H1 (cell line): ENCODE measurements at regions not wholly inside any gene's neighbourhood (a gene's known extent, or its start where the extent isn't known, plus 50 kb on each side); places are given as distances from the start of the nearest gene placed in this dataset.

Source experiments
- CTCF ChIA-PET: fragments of 300-600 bp; sonication (Branson Sonifier 250); formaldehyde crosslinking; loops from one replicate; lab custom pipeline; 2021; ENCODE audit not compliant: partially characterized antibody; lab: Charles Lee
- POLR2A ChIA-PET: fragments of 300-600 bp; sonication (Branson Sonifier 250); formaldehyde crosslinking; loops from one replicate; lab custom pipeline; 2021; ENCODE audit warnings: inconsistent platforms; ENCODE audit not compliant: partially characterized antibody; lab: Charles Lee
- DNase-seq, 2 experiments: peaks; one replicate each; pipeline versions ENCODE4 v3.0.0 to v3.0.0-alpha.2; 2010 to 2022; ENCODE audit warnings: low spot score in 2 of 2, low read depth in 1 of 2, mixed read lengths in 1 of 2
- FAIRE-seq: peaks from 2 replicates; lab custom pipeline; 2011; peaks lifted over from hg19 to GRCh38; lab: Jason Lieb, UNC
- H2AFZ ChIP-seq: 2 replicates; pipeline ENCODE4 v1.8.1; 2012; ENCODE audit warnings: low read length, inconsistent platforms
- H2AK5ac ChIP-seq: 2 replicates; pipeline ENCODE4 v1.6.1; 2013; ENCODE audit warnings: low read depth, low read length
- H2BK120ac ChIP-seq: replicated peaks from 2 replicates; pipeline ENCODE3; 2013; ENCODE audit warnings: low read depth, low read length, inconsistent platforms
- H2BK12ac ChIP-seq: 2 replicates; pipeline ENCODE4 v1.6.1; 2013; ENCODE audit warnings: low read depth, low read length
- H2BK15ac ChIP-seq: 2 replicates; pipeline ENCODE4 v1.6.1; 2013; ENCODE audit warnings: low read length
- H2BK20ac ChIP-seq: 2 replicates; pipeline ENCODE4 v1.6.1; 2013; ENCODE audit warnings: low read length
- H2BK5ac ChIP-seq: 2 replicates; pipeline ENCODE4 v1.6.1; 2013; ENCODE audit warnings: low read depth, low read length
- H3K14ac ChIP-seq: 2 replicates; pipeline ENCODE4 v1.6.1; 2013; ENCODE audit warnings: inconsistent platforms; ENCODE audit not compliant: insufficient read length
- H3K18ac ChIP-seq: 2 replicates; pipeline ENCODE4 v1.6.1; 2013; ENCODE audit warnings: low read length; ENCODE audit errors: extremely low read depth
- H3K23ac ChIP-seq: 2 replicates; pipeline ENCODE4 v1.6.1; 2013; ENCODE audit warnings: inconsistent platforms; ENCODE audit not compliant: insufficient read length
- H3K23me2 ChIP-seq: 2 replicates; pipeline ENCODE4 v1.6.1; 2013; ENCODE audit warnings: low read depth, low read length
- H3K27ac ChIP-seq: 2 replicates; pipeline ENCODE4 v1.6.1; 2011; ENCODE audit warnings: low read depth, low read length, inconsistent platforms
- H3K27me3 ChIP-seq, 4 experiments: replicated peaks in 1 of 4; 1 replicate in 1 of 4; 2 replicates in 3 of 4; pipeline versions ENCODE4 v1.6.1 to v1.8.1; 2011 to 2013; ENCODE audit warnings: low read length in 3 of 4, mild to moderate bottlenecking in 3 of 4, inconsistent platforms in 2 of 4, mixed read lengths in 2 of 4, moderate library complexity in 1 of 4; ENCODE audit not compliant: control insufficient read depth in 3 of 4, insufficient read depth in 3 of 4; ENCODE audit errors: extremely low read depth in 1 of 4
- H3K36me3 ChIP-seq, 4 experiments: 2 replicates each; pipeline versions ENCODE4 v1.6.1 to v1.8.1; 2011 to 2013; ENCODE audit warnings: mild to moderate bottlenecking in 4 of 4, low read length in 3 of 4, moderate library complexity in 2 of 4, control low read depth in 1 of 4, inconsistent platforms in 1 of 4; ENCODE audit not compliant: insufficient read depth in 4 of 4, control insufficient read depth in 2 of 4
- H3K4ac ChIP-seq: replicated peaks from 2 replicates; pipeline ENCODE3; 2013; ENCODE audit warnings: low read length, low read depth, mixed read lengths, inconsistent platforms; ENCODE audit not compliant: insufficient read length
- H3K4me1 ChIP-seq, 4 experiments: replicated peaks in 1 of 4; 1 replicate in 1 of 4; 2 replicates in 3 of 4; pipeline versions ENCODE4 v1.6.1 to v1.8.1; 2011 to 2013; ENCODE audit warnings: low read length in 3 of 4, inconsistent platforms in 2 of 4, mixed read lengths in 1 of 4; ENCODE audit not compliant: insufficient read depth in 4 of 4, control insufficient read depth in 3 of 4
- H3K4me2 ChIP-seq, 2 experiments: 2 replicates each; pipeline versions ENCODE4 v1.6.1 to v1.8.1; 2011 to 2013; ENCODE audit warnings: low read depth in 2 of 2, low read length in 2 of 2, control low read depth in 1 of 2, inconsistent platforms in 1 of 2, mild to moderate bottlenecking in 1 of 2; ENCODE audit not compliant: insufficient read depth in 1 of 2
- H3K4me3 ChIP-seq, 4 experiments: fragments of 200-600, 300-600 bp in 1 of 4; sonication (generic), shearing (Covaris generic), sonication (Bioruptor Twin) in 1 of 4; 2 replicates each; pipeline versions ENCODE4 v1.5.1 to v1.8.1; 2011 to 2016; ENCODE audit warnings: low read length in 4 of 4, low read depth in 3 of 4, control low read depth in 2 of 4, inconsistent platforms in 2 of 4, mild to moderate bottlenecking in 2 of 4, mixed read lengths in 1 of 4, moderate library complexity in 1 of 4; ENCODE audit not compliant: insufficient read depth in 2 of 4; ENCODE audit errors: extremely low read depth in 1 of 4
- H3K56ac ChIP-seq: replicated peaks from 2 replicates; pipeline ENCODE3; 2013; ENCODE audit warnings: low read depth, mild to moderate bottlenecking, mixed read lengths, low read length, inconsistent platforms; ENCODE audit not compliant: insufficient read length
- H3K79me1 ChIP-seq: 2 replicates; pipeline ENCODE4 v1.6.1; 2013; ENCODE audit warnings: low read depth, low read length, control low read depth
- H3K79me2 ChIP-seq, 2 experiments: 2 replicates each; pipeline versions ENCODE4 v1.6.1 to v1.8.1; 2012 to 2013; ENCODE audit warnings: low read length in 2 of 2, mild to moderate bottlenecking in 2 of 2, inconsistent platforms in 1 of 2; ENCODE audit not compliant: insufficient read depth in 2 of 2, control insufficient read depth in 1 of 2
- H3K9ac ChIP-seq, 4 experiments: replicated peaks in 1 of 4; 1 replicate in 1 of 4; 2 replicates in 3 of 4; pipeline versions ENCODE4 v1.6.1 to v1.8.1; 2011 to 2013; ENCODE audit warnings: low read depth in 3 of 4, low read length in 3 of 4, control low read depth in 2 of 4, mild to moderate bottlenecking in 2 of 4, moderate library complexity in 2 of 4, inconsistent platforms in 1 of 4; ENCODE audit errors: extremely low read depth in 1 of 4
- H3K9me3 ChIP-seq, 2 experiments: 2 replicates each; pipeline versions ENCODE4 v1.6.1 to v1.8.1; 2012 to 2013; ENCODE audit warnings: mild to moderate bottlenecking in 2 of 2, moderate library complexity in 2 of 2, control low read depth in 1 of 2, inconsistent platforms in 1 of 2, low read depth in 1 of 2, low read length in 1 of 2, mixed read lengths in 1 of 2; ENCODE audit not compliant: insufficient read depth in 2 of 2
- H4K20me1 ChIP-seq, 2 experiments: replicated peaks in 1 of 2; 2 replicates each; pipeline versions ENCODE3 to v1.8.1; 2011 to 2013; ENCODE audit warnings: inconsistent platforms in 2 of 2, low read length in 2 of 2, mild to moderate bottlenecking in 1 of 2; ENCODE audit not compliant: insufficient read depth in 2 of 2, control insufficient read depth in 1 of 2
- H4K5ac ChIP-seq: 2 replicates; pipeline ENCODE4 v1.6.1; 2013; ENCODE audit warnings: low read length, low read depth, mixed read lengths, inconsistent platforms; ENCODE audit not compliant: insufficient read length
- H4K8ac ChIP-seq: 2 replicates; pipeline ENCODE4 v1.8.0; 2013; ENCODE audit warnings: mild to moderate bottlenecking, moderate library complexity, low read length, inconsistent platforms; ENCODE audit not compliant: insufficient read depth; ENCODE audit errors: extremely low read depth
- H4K91ac ChIP-seq: replicated peaks from 2 replicates; pipeline ENCODE3; 2013; ENCODE audit warnings: low read length, mixed read lengths, inconsistent platforms; ENCODE audit not compliant: insufficient read length
- SIRT6 ChIP-seq: IDR thresholded peaks from one replicate; pipeline ENCODE4 v1.7.1; 2012; ENCODE audit warnings: low read length, inconsistent platforms
- WGBS, 2 experiments: shearing (Covaris generic) in 1 of 2; methylation state at CpG; one replicate each; pipeline versions ENCODE4 v1.1.6 to v1.1.7; 2013 to 2015; ENCODE audit warnings: low lambda C conversion rate in 2 of 2, mixed read lengths in 2 of 2, inconsistent platforms in 1 of 2, low coverage in 1 of 2, missing lambda C conversion rate in 1 of 2; ENCODE audit not compliant: insufficient replicate concordance in 2 of 2, insufficient coverage in 1 of 2, insufficient read length in 1 of 2; ENCODE audit errors: extremely low coverage in 1 of 2, missing lambda C conversion rate in 1 of 2; 5-methylcytosine and 5-hydroxymethylcytosine counted together

- H4K91ac ChIP-seq = no peak overlapping the region
- TF ChIP-seq SIRT6 = no peak
- WGBS, 2 experiments = 96% methylated on average over 2 of the region's 2 CpGs; no CpG with 5 or more reads in 1 of the 2 experiments
- H3K14ac ChIP-seq = no peak overlapping the region
- H4K8ac ChIP-seq = no peak overlapping the region
- no peak overlapping the region for H3K56ac ChIP-seq
- no peak overlapping the region for H4K5ac ChIP-seq
- no peak overlapping the region for H2BK5ac ChIP-seq
- H2BK120ac ChIP-seq = no peak overlapping the region
- ChIA-PET CTCF (interaction anchor here (0.7 to 1.5 kb wide), 2 partner anchors 13 to 51 kb away, joined by 3 to 4 read pairs; no protein-coding TSS in a partner anchor), POLR2A (no interaction called here)
- H2BK15ac ChIP-seq = no peak overlapping the region
- peaks cover 0 to 1% (median 0%) of the 10 kb centered on the region in 4 experiments; a peak in 1 of 7 replicates for H3K27me3 ChIP-seq
- H3K79me2 ChIP-seq = no peaks in the 10 kb centered on the region
- H3K4me2 ChIP-seq = no peak overlapping the region
- no peak overlapping the region for H2BK12ac ChIP-seq
- H3K4me3 ChIP-seq = no peak overlapping the region
- no peaks in the 10 kb centered on the region for H3K23me2 ChIP-seq
- H3K27ac ChIP-seq = no peak overlapping the region
- FAIRE-seq = no peak
- no peaks in the 10 kb centered on the region for H4K20me1 ChIP-seq
- no peaks in the 10 kb centered on the region for H3K4me1 ChIP-seq
- no peak overlapping the region for H2AFZ ChIP-seq
- H3K4ac ChIP-seq = no peak overlapping the region
- no peak for DNase-seq
- no peak overlapping the region for H3K23ac ChIP-seq
- H3K18ac ChIP-seq = no peak overlapping the region
- H3K9ac ChIP-seq = no peak overlapping the region
- H2AK5ac ChIP-seq = no peak overlapping the region
- H3K36me3 ChIP-seq = no peaks in the 10 kb centered on the region
- no peak overlapping the region for H2BK20ac ChIP-seq
- H3K79me1 ChIP-seq = no peaks in the 10 kb centered on the region
- no peaks in the 10 kb centered on the region for H3K9me3 ChIP-seq
Observed at GRCh38 chr7:31421607-31422006, 81.1 kb upstream of the NEUROD6 start.
